ENCODE measurements at regions not wholly inside any gene's neighbourhood (a gene's known extent, or its start where the extent isn't known, plus 50 kb on each side); places are given as distances from the start of the nearest gene placed in this dataset.

DNA sequence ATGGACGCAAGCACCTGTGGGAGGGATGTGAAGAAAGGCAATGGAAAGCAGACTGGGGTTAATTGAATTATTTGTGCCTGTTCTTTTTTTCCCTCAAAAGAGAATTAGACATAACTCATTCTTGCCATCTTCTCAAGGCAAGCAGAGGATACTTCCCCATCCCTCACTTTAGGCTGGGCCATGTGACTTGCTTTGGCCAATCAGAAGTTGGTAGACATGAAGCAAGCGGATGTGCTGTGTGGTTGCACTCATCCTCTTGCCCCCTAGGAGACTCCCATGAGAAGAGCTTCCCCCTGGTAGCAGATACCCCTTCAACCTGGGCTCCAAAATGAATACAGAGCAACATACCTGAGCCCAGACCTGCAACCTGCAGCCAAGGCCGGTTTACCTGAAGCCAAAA lies 124.4 kb upstream of the ZC3H12C start:
- DNase-seq (ENCODE audit: low spot score), result no peak

DNA sequence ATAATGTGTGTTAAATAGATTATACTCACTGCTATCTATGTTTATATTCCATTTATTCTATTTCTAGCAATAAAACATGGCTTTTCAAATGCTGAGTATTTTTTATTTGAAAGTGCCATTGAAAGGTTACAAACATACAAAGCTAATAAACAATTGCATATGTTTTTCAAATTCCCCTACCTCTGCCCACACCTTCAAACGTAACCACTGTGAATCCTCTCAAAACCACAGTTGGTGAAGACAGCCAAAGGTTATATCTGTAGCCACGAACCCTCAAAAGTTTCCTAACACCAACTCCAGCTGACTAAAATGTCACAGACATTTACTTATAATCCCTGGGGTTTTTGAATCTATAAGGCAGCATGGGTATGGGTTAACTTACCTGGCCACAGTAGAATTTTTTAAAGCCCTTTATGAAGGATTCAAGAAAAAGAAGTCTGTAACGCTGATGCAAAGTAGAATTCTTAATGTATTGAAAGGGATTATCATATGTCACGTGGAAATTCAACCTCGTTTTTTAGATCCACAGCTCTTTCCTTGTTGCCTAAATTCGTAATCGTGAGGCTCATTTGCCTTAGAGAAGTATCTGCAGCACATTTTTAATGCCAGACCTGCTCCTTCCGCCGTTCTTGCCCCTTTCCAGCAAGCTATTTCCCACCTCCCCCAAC lies 122.5 kb upstream of the ZC3H12C start:
- DNase-seq (ENCODE audit: low spot score) (no peak), FAIRE-seq (no peak)

More for the DNA sequence above, 124.4 kb upstream of the ZC3H12C start:
- no peak for FAIRE-seq

DNA sequence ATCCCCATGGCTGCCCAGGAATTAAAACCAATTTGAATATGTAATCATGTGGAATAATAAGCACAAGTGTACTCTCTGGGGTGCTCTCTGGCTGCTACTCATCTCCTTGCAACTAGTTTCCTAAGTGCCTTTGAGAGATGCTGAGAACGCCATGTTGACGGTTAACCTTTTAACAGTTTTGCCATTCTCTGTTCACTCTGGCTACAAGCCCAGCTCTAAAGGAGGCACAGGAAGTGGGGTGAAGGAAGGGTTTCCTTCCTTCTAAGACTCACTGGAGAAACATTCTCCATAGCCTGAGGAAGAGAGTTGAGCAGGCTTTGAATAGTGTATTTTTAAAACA lies 122.0 kb upstream of the ZC3H12C start:
- FAIRE-seq, result no peak
- DNase-seq (ENCODE audit: low spot score), result no peak

- FAIRE-seq (no peak), DNase-seq (ENCODE audit: low spot score) (no peak)
Observed at GRCh38 chr11:109972181-109972715, 120.9 kb upstream of the ZC3H12C start.

DNA sequence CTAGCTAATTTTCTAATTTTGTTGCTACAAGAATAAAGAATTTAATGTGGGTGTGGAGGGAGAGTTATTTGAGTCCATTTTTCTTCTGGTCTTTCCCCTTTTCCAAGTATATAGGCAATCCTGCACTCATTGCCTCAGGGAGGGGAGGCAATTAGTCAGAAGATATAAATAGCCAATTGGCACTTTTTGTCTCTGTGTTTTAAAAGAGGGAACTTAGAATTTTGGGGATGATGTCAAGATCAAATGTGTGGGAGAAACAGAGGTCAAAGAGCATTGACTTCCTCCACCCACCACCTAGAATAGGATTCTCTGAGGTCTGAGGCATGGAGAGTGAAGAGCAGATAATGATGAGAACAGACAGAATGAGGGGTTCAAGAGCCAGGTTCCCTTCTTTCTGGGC lies 120.3 kb upstream of the ZC3H12C start:
- FAIRE-seq (no peak), DNase-seq (ENCODE audit: low spot score) (no peak)

DNA sequence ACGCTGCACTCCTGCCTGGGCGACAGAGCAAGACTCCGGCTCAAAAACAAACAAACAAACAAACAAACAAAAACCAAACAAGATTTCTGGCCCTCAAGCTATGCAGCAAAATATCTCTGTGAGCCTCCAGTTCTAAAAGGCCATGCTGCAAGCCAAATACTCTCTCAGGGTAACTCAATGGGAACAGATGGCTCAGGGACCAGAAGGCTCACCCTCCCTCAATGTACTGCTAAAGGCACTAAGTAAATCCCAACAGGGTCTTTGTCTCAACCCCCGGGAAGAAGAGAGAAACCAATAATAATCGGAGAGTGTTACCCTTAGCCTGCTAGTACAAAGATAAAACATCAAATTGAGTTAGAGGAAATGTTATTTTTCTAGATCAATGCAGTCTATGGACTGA lies 119.7 kb upstream of the ZC3H12C start:
- DNase-seq (ENCODE audit: low spot score) (no peak), FAIRE-seq (no peak)

DNA sequence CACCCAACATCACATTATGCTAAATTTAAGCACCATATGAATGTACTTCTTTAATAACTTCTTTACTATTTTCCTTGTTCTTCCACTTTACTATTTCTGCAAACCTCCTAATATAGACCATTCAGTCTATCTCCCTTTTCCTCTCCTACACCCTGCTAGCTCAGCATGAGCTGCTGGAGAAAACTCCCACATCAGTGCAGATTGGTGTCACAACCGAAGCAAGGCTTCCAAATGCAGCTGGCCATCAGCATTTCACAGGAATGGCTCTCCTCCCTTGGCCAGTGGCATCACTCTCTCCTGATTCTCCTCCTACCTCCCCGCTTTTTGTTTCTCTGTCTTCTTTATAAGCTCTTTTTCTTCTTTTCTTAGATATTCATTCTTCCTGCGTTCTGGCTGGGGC lies 118.7 kb upstream of the ZC3H12C start:
- FAIRE-seq, result no peak
- DNase-seq (ENCODE audit: low spot score), result no peak

DNA sequence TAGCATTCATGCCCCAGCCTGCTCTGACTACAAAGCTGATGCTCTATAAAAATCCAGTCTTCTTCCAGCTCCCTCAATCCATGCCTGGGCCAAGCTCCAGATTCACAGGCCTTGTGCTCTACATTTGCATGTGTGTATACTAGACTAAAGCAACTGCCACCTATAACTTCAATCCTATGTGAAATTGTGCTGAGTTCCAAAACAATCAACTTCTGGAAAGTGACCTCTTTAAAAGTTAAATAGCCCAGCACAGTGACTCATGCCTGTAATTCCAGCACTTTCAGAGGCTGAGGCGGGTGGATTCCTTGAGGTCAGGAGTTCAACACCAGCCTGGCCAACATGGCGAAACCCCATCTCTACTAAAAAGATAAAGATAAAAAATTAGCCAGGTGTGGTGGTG lies 114.3 kb upstream of the ZC3H12C start:
- DNase-seq (ENCODE audit: low spot score), result no peak
- FAIRE-seq, result no peak

DNA sequence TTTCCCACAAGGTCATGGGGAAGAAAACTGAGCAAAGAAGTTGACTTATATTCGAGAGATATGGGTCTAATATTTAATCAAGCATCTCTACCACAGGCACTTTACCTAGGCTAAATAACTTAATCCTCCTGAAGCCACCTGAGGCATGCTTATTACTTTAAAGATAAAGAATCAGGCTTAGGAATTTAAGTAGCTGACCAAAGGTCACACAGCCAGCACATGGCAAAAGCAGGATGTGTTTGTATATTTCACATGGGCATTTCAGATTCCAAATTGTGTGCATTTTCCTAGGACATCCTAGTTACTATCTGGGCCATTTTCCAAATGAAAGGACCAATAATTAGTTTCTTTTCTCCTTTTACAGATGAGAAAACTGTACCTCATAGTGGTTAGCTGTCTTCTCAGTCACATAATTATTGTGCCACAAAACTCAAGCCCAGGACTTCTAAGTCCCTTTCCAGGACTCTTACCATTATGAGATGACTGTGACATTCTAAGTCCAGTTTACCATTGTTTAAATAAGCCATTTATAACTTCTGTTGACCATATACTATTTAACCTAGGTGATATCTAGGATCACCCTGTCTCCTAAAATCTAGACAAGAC lies 112.1 kb upstream of the ZC3H12C start:
- DNase-seq (ENCODE audit: low spot score) (no peak), FAIRE-seq (no peak)

DNA sequence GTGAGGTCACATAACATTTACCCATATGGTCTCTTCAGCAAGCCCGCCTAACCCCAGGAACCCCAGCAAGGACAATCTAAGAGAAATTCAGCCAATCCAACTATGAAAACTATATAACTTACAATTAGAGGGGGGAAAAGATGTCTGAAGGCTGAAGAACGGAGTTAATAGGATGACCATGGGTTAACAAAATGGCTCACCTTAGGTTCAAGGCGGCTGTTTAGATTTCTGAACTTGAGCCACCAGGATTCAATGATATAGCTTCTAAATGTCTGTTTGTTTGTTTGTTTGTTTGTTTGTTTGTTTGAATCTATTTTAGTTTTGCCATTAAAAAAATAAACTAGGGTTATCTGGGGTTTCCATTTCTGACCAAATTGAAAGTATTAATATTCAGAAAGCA lies 109.8 kb upstream of the ZC3H12C start:
- FAIRE-seq (no peak), DNase-seq (ENCODE audit: low spot score) (no peak)

DNA sequence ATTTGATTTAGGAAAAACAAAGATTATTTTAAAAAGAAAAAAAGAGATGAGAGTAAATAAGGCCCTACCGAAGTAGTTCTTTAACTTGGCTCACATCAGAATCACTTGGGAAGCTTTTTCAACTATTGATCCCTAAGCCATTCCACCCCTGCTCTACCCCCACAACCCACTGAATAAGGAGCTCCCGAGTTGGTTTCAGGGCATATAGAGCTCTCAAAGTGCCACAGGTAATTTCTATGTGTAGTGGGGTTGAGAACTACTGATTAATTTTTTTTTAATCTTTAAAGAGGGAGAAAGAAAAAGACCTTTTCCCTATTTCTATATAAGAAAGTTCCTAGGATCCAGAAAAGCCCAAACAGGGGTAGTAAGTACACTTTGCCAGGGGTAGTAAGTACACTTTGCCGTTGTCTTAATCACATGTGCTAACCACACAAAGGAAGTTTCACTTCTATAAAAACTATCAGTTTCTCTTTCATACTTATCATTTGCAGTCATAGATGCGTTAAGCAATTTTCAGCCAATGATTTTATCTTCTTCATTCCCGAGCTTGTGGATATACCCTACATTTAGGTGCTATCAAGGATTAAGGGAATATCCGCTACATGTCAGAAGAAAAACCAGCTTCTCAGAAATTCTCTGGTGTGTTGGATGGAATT lies 108.4 kb upstream of the ZC3H12C start:
- no peak for FAIRE-seq
- DNase-seq (ENCODE audit: low spot score), result no peak

GRCh38 chr11:109986488-109986887 lies 106.7 kb upstream of the ZC3H12C start:
- FAIRE-seq, result no peak
- no peak for DNase-seq (ENCODE audit: low spot score)

GRCh38 chr11:109991835-109992234 lies 101.4 kb upstream of the ZC3H12C start:
- DNase-seq (ENCODE audit: low spot score) (no peak), FAIRE-seq (no peak)

- no peak for DNase-seq (ENCODE audit: low spot score)
- no peak for FAIRE-seq
Observed at GRCh38 chr11:109993786-109994185, 99.4 kb upstream of the ZC3H12C start.

DNA sequence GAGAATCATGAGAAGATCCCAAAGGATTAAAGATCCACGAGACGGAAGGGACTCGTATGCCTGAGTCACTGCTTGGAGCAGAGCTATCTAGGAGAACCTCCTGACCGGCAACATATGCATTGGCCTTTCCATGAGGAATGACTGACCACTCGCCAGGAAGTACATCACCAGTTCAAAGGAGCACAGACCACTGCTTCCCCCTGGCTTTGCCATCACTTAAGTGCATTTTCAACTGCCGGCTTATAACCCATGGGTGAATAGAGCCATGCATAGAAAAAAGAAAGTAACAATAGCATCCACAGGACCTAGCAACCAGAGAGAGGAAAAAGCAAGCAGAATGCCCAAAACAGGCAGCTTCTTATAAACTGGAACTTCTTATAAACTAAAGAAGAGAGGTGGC lies 98.3 kb upstream of the ZC3H12C start:
- no peak for FAIRE-seq
- no peak for DNase-seq (ENCODE audit: low spot score)

GRCh38 chr11:109996060-109996459 lies 97.1 kb upstream of the ZC3H12C start:
- no peak for DNase-seq (ENCODE audit: low spot score)

GRCh38 chr11:109998921-109999320 lies 94.3 kb upstream of the ZC3H12C start:
- no peak for DNase-seq (ENCODE audit: low spot score)
- no peak for FAIRE-seq

More at GRCh38 chr11:109996060-109996459, 97.1 kb upstream of the ZC3H12C start:
- no peak for FAIRE-seq

GRCh38 chr11:110000031-110000502 lies 93.1 kb upstream of the ZC3H12C start:
- DNase-seq (ENCODE audit: low spot score), result peak; percentile 44
- no peak for FAIRE-seq

GRCh38 chr11:110000850-110001249 lies 92.3 kb upstream of the ZC3H12C start:
- DNase-seq (ENCODE audit: low spot score) (no peak), FAIRE-seq (no peak)

- FAIRE-seq (no peak), DNase-seq (ENCODE audit: low spot score) (no peak)
Observed at GRCh38 chr11:110003426-110003825, 89.8 kb upstream of the ZC3H12C start.

DNA sequence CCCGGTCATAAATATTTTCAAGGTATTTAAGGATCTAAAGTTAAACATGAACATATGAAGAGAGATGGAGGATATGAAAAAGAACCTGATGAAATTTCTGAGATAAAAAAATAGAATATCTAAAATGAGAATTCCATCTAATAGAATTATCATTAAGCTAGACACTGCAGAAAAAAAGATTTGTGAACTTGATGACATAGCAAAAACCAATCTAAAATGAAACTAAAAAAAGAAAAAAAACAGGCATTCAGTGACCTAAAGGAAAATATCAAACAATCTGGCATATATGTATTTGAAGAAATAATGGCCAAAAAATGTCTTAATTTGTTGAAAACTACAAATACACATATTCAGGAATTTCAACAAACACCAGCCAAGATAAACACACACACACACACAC lies 81.6 kb upstream of the ZC3H12C start:
- no peak for DNase-seq (ENCODE audit: low spot score)
- no peak for FAIRE-seq

DNA sequence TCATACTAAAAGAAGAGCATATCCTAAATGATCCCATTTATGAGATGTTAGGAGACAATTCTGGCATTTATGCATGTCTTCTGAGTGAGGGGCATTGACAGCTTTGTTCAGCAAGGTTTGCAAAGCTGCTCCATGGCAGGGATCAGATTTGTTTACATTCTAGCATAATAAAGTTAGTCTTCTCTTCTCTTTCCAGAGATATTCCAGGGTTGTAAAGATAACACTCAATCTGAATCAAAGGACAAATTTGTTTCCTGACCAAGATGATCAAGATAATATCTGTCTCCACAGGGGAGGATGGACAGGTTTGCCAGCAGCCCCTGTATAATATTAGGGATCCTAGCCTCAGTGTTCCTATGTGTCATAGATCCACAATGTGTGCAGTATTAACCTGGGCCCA lies 77.5 kb upstream of the ZC3H12C start:
- no peak for DNase-seq (ENCODE audit: low spot score)
- no peak for FAIRE-seq

DNA sequence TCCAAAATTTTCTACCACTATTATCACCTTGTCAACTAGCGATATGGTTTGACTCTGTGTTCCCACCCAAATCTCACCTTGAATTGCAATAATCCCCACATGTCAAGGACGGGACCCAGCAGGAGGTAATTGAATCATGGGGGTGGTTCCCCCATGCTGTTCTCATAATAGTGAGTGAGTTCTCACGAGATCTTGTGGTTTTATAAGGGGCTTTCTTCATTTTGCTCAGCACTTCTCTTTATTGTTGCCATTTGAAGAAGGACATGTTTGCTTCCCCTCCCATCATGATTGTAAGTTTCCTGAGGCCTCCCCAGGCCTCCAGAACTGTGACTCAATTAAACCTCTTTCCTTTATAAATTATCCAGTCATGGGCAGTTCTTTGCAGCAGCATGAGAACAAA lies 73.5 kb upstream of the ZC3H12C start:
- no peak for FAIRE-seq
- DNase-seq (ENCODE audit: low spot score), result no peak

All from urothelium cell line (cell line).